ENCODE measurements at regions not wholly inside any gene's neighbourhood (a gene's known extent, or its start where the extent isn't known, plus 50 kb on each side); places are given as distances from the start of the nearest gene placed in this dataset.
"Not testable (repeated sequence)": the region's sequence is repeated elsewhere in the genome, so short reads cannot be mapped to it uniquely, and the experiment has no call there.

DNA sequence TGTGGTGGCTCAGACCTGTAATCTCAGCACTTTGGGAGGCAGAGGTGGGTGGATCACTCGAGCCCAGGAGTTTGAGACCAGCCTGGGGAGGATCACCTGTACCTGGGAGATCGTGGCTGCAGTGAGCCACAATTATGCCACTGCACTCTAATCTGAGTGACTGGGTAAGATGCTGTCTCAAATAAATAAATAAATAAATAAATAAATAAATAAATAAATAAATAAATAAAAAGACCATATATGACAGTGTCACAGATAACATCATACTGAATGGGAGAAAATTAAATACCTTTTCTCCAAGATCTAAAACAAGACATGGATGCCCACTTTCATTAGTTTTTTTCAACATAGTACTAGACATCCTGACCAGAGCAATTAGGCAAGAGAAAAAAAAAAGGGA lies 182.8 kb downstream of the FAM47A start:
- H4K20me1 ChIP-seq (ENCODE audit: insufficient read depth, poor library complexity, severe bottlenecking), result no peaks in the 10 kb centered on the region
- no peaks in the 10 kb centered on the region for H3K79me2 ChIP-seq
- WGBS (ENCODE audit: low lambda C conversion rate, missing lambda C conversion rate), result 90% methylated on average over 2 of the region's 2 CpGs
- no peak overlapping the region for H3K4me2 ChIP-seq
- TF ChIP-seq EZH2phosphoT487 (IDR thresholded peaks at IDR 0.05; ENCODE audit: low read depth, severe bottlenecking, unreplicated experiment) (no peak), EZH2 (IDR thresholded peaks at IDR 0.05; ENCODE audit: borderline replicate concordance) (no peak)
- TF ChIP-seq, protein P1, sequence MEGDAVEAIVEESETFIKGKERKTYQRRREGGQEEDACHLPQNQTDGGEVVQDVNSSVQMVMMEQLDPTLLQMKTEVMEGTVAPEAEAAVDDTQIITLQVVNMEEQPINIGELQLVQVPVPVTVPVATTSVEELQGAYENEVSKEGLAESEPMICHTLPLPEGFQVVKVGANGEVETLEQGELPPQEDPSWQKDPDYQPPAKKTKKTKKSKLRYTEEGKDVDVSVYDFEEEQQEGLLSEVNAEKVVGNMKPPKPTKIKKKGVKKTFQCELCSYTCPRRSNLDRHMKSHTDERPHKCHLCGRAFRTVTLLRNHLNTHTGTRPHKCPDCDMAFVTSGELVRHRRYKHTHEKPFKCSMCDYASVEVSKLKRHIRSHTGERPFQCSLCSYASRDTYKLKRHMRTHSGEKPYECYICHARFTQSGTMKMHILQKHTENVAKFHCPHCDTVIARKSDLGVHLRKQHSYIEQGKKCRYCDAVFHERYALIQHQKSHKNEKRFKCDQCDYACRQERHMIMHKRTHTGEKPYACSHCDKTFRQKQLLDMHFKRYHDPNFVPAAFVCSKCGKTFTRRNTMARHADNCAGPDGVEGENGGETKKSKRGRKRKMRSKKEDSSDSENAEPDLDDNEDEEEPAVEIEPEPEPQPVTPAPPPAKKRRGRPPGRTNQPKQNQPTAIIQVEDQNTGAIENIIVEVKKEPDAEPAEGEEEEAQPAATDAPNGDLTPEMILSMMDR (IDR thresholded peaks at IDR 0.05; ENCODE audit: poor library complexity), result no peak
- H3K4me1 ChIP-seq (ENCODE audit: insufficient read depth), result no peaks in the 10 kb centered on the region
- no peak overlapping the region for H3K4me3 ChIP-seq
- no peaks in the 10 kb centered on the region for H3K9me3 ChIP-seq (ENCODE audit: low read depth)
- no peaks in the 10 kb centered on the region for H3K36me3 ChIP-seq (replicated peaks; ENCODE audit: insufficient read depth, low read depth)
- H3K9me2 ChIP-seq (replicated peaks; ENCODE audit: insufficient read depth), result no peaks in the 10 kb centered on the region
- H3K27ac ChIP-seq, result no peak overlapping the region
- H2AFZ ChIP-seq, result no peak overlapping the region
- no peaks in the 10 kb centered on the region for H3K27me3 ChIP-seq
- DNase-seq (ENCODE audit: low spot score), result no peak

DNA sequence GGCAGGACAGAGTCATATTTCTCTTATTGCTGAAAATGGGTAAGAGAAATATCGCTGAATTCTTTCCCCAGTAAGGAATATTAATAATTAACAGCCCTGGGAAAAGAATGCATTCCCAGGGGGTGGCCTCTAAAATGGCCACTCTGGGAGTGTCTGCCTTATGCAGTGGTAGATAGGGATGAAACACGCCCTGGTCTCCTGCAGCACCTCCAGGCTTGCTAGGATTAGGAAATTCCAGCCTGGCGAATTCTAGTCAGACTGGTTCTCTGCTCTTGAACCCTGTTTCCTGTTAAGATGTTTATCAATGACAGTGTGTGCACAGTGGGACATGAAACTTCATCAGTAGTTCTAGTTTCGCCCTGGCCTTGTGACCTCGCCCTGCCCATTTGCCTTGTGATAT lies 205.9 kb downstream of the FAM47A start:
- not testable (repeated sequence) for H3K79me2 ChIP-seq; H3K4me1 ChIP-seq (ENCODE audit: insufficient read depth); H3K27me3 ChIP-seq; H3K4me2 ChIP-seq; H3K9me2 ChIP-seq (replicated peaks; ENCODE audit: insufficient read depth); H3K27ac ChIP-seq; H3K4me3 ChIP-seq; H3K36me3 ChIP-seq (replicated peaks; ENCODE audit: insufficient read depth, low read depth); H2AFZ ChIP-seq; DNase-seq (ENCODE audit: low spot score); H3K9me3 ChIP-seq (ENCODE audit: low read depth); H4K20me1 ChIP-seq (ENCODE audit: insufficient read depth, poor library complexity, severe bottlenecking)
- WGBS (ENCODE audit: low lambda C conversion rate, missing lambda C conversion rate), result 87% methylated on average over 4 of the region's 5 CpGs

DNA sequence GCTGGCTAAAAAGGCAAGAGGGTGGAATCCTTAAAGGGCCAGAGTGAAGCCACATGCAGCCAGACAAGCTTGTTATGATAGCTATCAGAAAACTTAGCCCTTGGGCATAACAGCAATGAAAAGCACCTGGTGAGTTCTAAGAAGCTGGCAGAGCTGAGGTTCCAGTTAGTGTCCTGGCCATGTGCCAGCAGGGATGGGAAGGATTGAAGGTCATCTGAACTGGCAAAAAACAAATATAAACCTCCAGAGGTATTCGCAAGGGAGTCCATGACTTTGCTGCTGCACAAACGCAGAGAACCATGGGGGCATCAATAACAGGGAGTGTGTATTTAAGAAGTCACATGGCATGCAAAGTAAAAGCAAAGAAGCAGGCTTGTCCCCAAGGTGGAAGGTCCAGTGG lies 208.9 kb downstream of the FAM47A start:
- no peaks in the 10 kb centered on the region for H3K36me3 ChIP-seq (replicated peaks; ENCODE audit: insufficient read depth, low read depth)
- H2AFZ ChIP-seq, result no peak overlapping the region
- H3K4me3 ChIP-seq, result no peak overlapping the region
- no peaks in the 10 kb centered on the region for H3K4me1 ChIP-seq (ENCODE audit: insufficient read depth)
- no peak overlapping the region for H3K4me2 ChIP-seq
- H3K27me3 ChIP-seq, result no peaks in the 10 kb centered on the region
- peak; percentile 28 for DNase-seq (ENCODE audit: low spot score)
- H3K9me3 ChIP-seq (ENCODE audit: low read depth), result no peaks in the 10 kb centered on the region
- WGBS (ENCODE audit: low lambda C conversion rate, missing lambda C conversion rate), result 68% methylated on average over 2 of the region's 2 CpGs
- no peak for TF ChIP-seq EZH2phosphoT487 (IDR thresholded peaks at IDR 0.05; ENCODE audit: low read depth, severe bottlenecking, unreplicated experiment)
- TF ChIP-seq, protein P1 (IDR thresholded peaks at IDR 0.05; ENCODE audit: poor library complexity), result no peak
- TF ChIP-seq EZH2 (IDR thresholded peaks at IDR 0.05; ENCODE audit: borderline replicate concordance), result no peak
- no peak overlapping the region for H3K27ac ChIP-seq
- H4K20me1 ChIP-seq (ENCODE audit: insufficient read depth, poor library complexity, severe bottlenecking), result no peaks in the 10 kb centered on the region
- no peaks in the 10 kb centered on the region for H3K79me2 ChIP-seq
- H3K9me2 ChIP-seq (replicated peaks; ENCODE audit: insufficient read depth), result no peaks in the 10 kb centered on the region

DNA sequence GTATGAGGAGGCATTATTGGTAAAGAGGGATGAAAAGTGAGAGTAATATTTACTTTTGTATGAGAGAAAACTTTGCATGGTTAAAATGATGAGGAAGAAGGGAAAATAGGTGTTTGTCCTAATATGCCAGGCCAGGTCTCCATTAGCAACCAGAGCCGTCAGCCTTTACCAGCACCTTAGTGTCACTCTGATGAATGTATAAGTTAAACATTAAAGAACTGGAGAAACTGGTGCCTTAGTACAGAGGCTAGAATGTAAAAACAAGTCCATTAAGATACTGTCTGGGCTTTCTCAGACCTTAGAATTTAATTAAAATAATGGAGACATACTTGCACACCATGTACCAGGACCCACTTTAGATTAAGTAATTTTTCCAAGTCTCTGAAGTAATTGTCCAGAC lies 222.3 kb downstream of the FAM47A start:
- Histone ChIP-seq H3K27ac (peak overlapping the region; percentile 44), H3K79me2 (no peaks in the 10 kb centered on the region), H3K9me2 (replicated peaks; ENCODE audit: insufficient read depth) (no peaks in the 10 kb centered on the region), H3K4me3 (no peak overlapping the region), H3K4me2 (peak overlapping the region; percentile 47), H3K4me1 (ENCODE audit: insufficient read depth) (peaks cover 13% of the 10 kb centered on the region), H3K36me3 (replicated peaks; ENCODE audit: insufficient read depth, low read depth) (no peaks in the 10 kb centered on the region), H3K27me3 (no peaks in the 10 kb centered on the region), H4K20me1 (ENCODE audit: insufficient read depth, poor library complexity, severe bottlenecking) (no peaks in the 10 kb centered on the region), H3K9me3 (ENCODE audit: low read depth) (no peaks in the 10 kb centered on the region), H2AFZ (peak overlapping the region; percentile 37)
- DNase-seq (ENCODE audit: low spot score), result no peak
- WGBS (ENCODE audit: low lambda C conversion rate, missing lambda C conversion rate), result 45% methylated on average over 1 of the region's 1 CpG
- no peak for TF ChIP-seq EZH2phosphoT487 (IDR thresholded peaks at IDR 0.05; ENCODE audit: low read depth, severe bottlenecking, unreplicated experiment)
- TF ChIP-seq, protein P1 (IDR thresholded peaks at IDR 0.05; ENCODE audit: poor library complexity), result no peak
- TF ChIP-seq EZH2 (IDR thresholded peaks at IDR 0.05; ENCODE audit: borderline replicate concordance), result no peak
